Endodermal cell (in vitro differentiated cells): ENCODE measurements at regions not wholly inside any gene's neighbourhood (a gene's known extent, or its start where the extent isn't known, plus 50 kb on each side); places are given as distances from the start of the nearest gene placed in this dataset.
"Not testable (repeated sequence)": the region's sequence is repeated elsewhere in the genome, so short reads cannot be mapped to it uniquely, and the experiment has no call there.

Experiments used
- DNase-seq: peaks from one replicate; pipeline ENCODE4 v3.0.0-alpha.2; 2017
- H3K27ac ChIP-seq: 2 replicates; pipeline ENCODE4 v1.5.1; 2013; ENCODE audit warnings: mild to moderate bottlenecking, low read depth, low read length, moderate library complexity
- H3K27me3 ChIP-seq: 2 replicates; pipeline ENCODE4 v1.6.1; 2013; ENCODE audit warnings: mild to moderate bottlenecking, low read length, moderate library complexity; ENCODE audit not compliant: insufficient read depth, control insufficient read depth, poor library complexity, severe bottlenecking
- H3K36me3 ChIP-seq: 2 replicates; pipeline ENCODE4 v1.7.0; 2013; ENCODE audit warnings: mild to moderate bottlenecking, low read length, moderate library complexity; ENCODE audit not compliant: control insufficient read depth, insufficient read depth
- H3K4me1 ChIP-seq: one replicate; pipeline ENCODE4 v1.7.0; 2013; ENCODE audit warnings: low read length; ENCODE audit not compliant: control insufficient read depth, insufficient read depth
- H3K4me3 ChIP-seq: 2 replicates; pipeline ENCODE4 v1.5.1; 2013; ENCODE audit warnings: mild to moderate bottlenecking, low read length, moderate library complexity
- H3K9ac ChIP-seq: 2 replicates; pipeline ENCODE4 v1.6.1; 2013; ENCODE audit warnings: mild to moderate bottlenecking, low read length, moderate library complexity; ENCODE audit not compliant: poor library complexity, severe bottlenecking; ENCODE audit errors: extremely low read depth
- H3K9me3 ChIP-seq: 2 replicates; pipeline ENCODE4 v1.6.1; 2013; ENCODE audit warnings: mild to moderate bottlenecking, low read length, moderate library complexity; ENCODE audit not compliant: control insufficient read depth
- H3K27ac Mint-ChIP-seq: 2 replicates; pipeline ENCODE4 v1.8.0; 2020; ENCODE audit warnings: mixed read lengths
- H3K27me3 Mint-ChIP-seq: 2 replicates; pipeline ENCODE4 v1.8.0; 2021; ENCODE audit warnings: mild to moderate bottlenecking, mixed read lengths; ENCODE audit not compliant: insufficient read depth
- H3K36me3 Mint-ChIP-seq: 2 replicates; pipeline ENCODE4 v1.8.0; 2020; ENCODE audit warnings: low read depth, mixed read lengths
- H3K4me1 Mint-ChIP-seq: 2 replicates; pipeline ENCODE4 v1.8.0; 2020; ENCODE audit warnings: mixed read lengths
- H3K4me3 Mint-ChIP-seq: 2 replicates; pipeline ENCODE4 v1.8.0; 2020; ENCODE audit warnings: mild to moderate bottlenecking, moderate library complexity, mixed read lengths
- H3K9me3 Mint-ChIP-seq: 2 replicates; pipeline ENCODE4 v1.8.0; 2020; ENCODE audit warnings: mild to moderate bottlenecking, mixed read lengths
- WGBS, 2 experiments: methylation state at CpG; one replicate each; pipeline versions ENCODE4 v1.1.5 to v1.1.7; 2013; ENCODE audit warnings: missing lambda C conversion rate in 2 of 2, mixed read lengths in 1 of 2; ENCODE audit not compliant: insufficient coverage in 1 of 2, insufficient read length in 1 of 2; 5-methylcytosine and 5-hydroxymethylcytosine counted together
- TF ChIP-seq, protein P1 (sequence below): fragments of 200-600 bp; sonication (generic); conservative IDR thresholded peaks from 2 replicates; pipeline ENCODE4 v1.5.0; 2021; ENCODE audit warnings: antibody characterized with exemption, mild to moderate bottlenecking

DNA sequence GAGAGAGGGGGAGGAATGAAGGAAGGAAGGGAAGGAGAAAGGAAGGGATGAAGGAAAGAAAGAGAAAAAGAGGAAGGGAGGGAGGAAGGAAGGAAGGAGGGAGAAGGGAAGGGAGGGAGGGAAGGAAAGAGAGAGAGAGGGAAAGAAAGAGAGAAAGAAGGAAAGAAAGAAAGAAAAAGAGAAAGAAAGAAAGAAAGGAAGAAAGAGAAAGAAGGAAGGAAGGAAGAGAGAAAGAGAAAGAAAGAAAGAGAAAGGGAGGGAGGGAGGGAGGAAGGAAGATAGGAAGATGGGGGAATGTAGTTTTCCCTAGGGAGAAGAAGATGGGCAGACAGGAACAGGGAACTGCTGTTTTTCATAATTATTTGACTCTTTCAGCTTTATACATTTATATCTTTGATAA is 115.1 kb upstream of the CXADR start:
- H3K27me3 ChIP-seq, result no peaks in the 10 kb centered on the region
- H3K36me3 Mint-ChIP-seq, result no peaks in the 10 kb centered on the region
- no peaks in the 10 kb centered on the region for H3K36me3 ChIP-seq
- TF ChIP-seq, protein P1, sequence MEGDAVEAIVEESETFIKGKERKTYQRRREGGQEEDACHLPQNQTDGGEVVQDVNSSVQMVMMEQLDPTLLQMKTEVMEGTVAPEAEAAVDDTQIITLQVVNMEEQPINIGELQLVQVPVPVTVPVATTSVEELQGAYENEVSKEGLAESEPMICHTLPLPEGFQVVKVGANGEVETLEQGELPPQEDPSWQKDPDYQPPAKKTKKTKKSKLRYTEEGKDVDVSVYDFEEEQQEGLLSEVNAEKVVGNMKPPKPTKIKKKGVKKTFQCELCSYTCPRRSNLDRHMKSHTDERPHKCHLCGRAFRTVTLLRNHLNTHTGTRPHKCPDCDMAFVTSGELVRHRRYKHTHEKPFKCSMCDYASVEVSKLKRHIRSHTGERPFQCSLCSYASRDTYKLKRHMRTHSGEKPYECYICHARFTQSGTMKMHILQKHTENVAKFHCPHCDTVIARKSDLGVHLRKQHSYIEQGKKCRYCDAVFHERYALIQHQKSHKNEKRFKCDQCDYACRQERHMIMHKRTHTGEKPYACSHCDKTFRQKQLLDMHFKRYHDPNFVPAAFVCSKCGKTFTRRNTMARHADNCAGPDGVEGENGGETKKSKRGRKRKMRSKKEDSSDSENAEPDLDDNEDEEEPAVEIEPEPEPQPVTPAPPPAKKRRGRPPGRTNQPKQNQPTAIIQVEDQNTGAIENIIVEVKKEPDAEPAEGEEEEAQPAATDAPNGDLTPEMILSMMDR, result no peak
- H3K4me3 ChIP-seq, result no peak overlapping the region
- no peaks in the 10 kb centered on the region for H3K4me1 Mint-ChIP-seq
- no peaks in the 10 kb centered on the region for H3K4me1 ChIP-seq
- no peaks in the 10 kb centered on the region for H3K9me3 ChIP-seq
- peaks cover 2% of the 10 kb centered on the region for H3K27me3 Mint-ChIP-seq
- H3K4me3 Mint-ChIP-seq, result no peak overlapping the region
- no peaks in the 10 kb centered on the region for H3K9me3 Mint-ChIP-seq
- no peak overlapping the region for H3K27ac Mint-ChIP-seq
- H3K9ac ChIP-seq, result no peak overlapping the region
- H3K27ac ChIP-seq, result no peak overlapping the region
- DNase-seq, result no peak

DNA sequence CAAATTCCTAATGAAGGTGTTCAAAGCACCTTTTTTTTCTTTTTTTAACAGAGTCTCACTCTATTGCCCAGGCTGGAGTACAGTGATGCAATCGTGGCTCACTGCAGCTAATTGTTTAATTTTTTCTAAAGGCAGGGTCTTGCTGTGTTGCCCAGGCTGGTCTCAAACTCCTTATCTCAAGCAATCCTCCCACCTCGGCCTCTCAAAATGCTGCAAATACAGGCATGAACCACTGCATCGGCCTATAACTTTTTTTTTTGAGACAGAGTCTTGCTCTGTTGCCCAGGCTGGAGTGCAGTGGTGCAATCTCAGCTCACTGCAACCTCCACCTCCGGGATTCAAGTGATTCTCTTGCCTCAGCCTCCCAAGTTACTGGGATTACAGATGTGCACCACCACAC is 113.9 kb upstream of the CXADR start:
- H3K36me3 ChIP-seq, H3K36me3 Mint-ChIP-seq, H3K4me1 ChIP-seq, H3K27ac ChIP-seq, H3K9me3 ChIP-seq, H3K4me3 ChIP-seq, H3K27me3 Mint-ChIP-seq, H3K9ac ChIP-seq, DNase-seq, H3K27ac Mint-ChIP-seq, H3K4me1 Mint-ChIP-seq, H3K27me3 ChIP-seq, H3K9me3 Mint-ChIP-seq, H3K4me3 Mint-ChIP-seq: not testable (repeated sequence)
- WGBS, 2 experiments, result 91 to 94% methylated on average over 4 of the region's 4 CpGs

DNA sequence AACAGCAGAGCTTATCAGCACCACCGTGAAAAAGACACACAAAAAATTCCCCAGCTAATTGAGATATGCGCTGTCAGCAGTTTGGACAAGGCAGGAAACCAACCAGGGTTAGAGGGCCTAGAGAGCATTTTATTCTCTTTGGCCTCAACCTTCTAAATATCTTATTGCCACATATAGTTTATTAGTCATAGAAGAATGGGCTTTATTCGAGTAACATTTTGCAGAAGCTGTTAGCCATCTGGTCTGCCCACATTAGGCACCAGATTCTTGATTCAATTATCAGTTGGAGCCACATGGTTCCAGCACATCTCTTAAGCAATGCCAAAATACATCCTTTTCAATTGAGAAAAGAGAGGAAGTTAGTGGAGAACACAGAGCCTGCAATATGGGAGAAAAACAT is 109.9 kb upstream of the CXADR start:
- peaks cover 10% of the 10 kb centered on the region for H3K9me3 Mint-ChIP-seq
- 88 to 90% methylated on average over 3 of the region's 3 CpGs for WGBS, 2 experiments
- H3K4me1 Mint-ChIP-seq, result no peaks in the 10 kb centered on the region
- Histone ChIP-seq H3K27ac (no peak overlapping the region), H3K9me3 (peaks cover 10% of the 10 kb centered on the region), H3K27me3 (no peaks in the 10 kb centered on the region), H3K4me1 (no peaks in the 10 kb centered on the region), H3K36me3 (no peaks in the 10 kb centered on the region), H3K9ac (no peak overlapping the region), H3K4me3 (no peak overlapping the region)
- peaks cover under 1% of the 10 kb centered on the region for H3K27me3 Mint-ChIP-seq
- TF ChIP-seq, protein P1, result no peak
- H3K36me3 Mint-ChIP-seq, result peaks cover 3% of the 10 kb centered on the region
- H3K27ac Mint-ChIP-seq, result no peak overlapping the region
- no peak for DNase-seq
- no peak overlapping the region for H3K4me3 Mint-ChIP-seq

DNA sequence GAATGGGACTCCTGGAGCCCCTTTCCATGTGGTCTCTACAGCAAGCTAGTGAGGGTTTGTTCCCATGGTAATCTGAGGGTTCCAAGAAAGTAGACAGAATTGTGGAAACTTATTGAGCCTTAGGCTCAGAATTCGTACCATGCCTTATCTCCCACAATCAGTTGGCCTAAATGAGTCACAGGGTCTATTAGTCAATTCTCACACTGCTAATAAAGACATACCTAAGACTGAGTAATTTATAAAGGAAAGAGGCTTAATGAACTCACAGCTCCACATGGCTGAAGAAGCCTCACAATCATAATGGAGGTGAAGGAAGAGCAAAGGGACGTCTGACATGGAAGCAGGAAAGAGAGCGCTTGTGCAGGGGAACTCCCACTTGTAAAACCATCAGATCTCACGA is 106.6 kb upstream of the CXADR start:
- DNase-seq, result no peak
- no peaks in the 10 kb centered on the region for H3K27me3 ChIP-seq
- H3K36me3 ChIP-seq, result no peaks in the 10 kb centered on the region
- no peak overlapping the region for H3K9ac ChIP-seq
- Mint-ChIP-seq H3K27ac (no peak overlapping the region), H3K4me3 (no peak overlapping the region), H3K27me3 (no peaks in the 10 kb centered on the region), H3K36me3 (peaks cover 3% of the 10 kb centered on the region), H3K9me3 (peaks cover 10% of the 10 kb centered on the region), H3K4me1 (no peaks in the 10 kb centered on the region)
- H3K4me1 ChIP-seq, result no peaks in the 10 kb centered on the region
- no peak overlapping the region for H3K27ac ChIP-seq
- WGBS, 2 experiments, result 90 to 100% methylated on average over 1 to 4 of the region's 4 CpGs
- TF ChIP-seq, protein P1, result no peak
- H3K4me3 ChIP-seq, result no peak overlapping the region
- H3K9me3 ChIP-seq, result peaks cover 10% of the 10 kb centered on the region
